ENCODE measurements at regions not wholly inside any gene's neighbourhood (a gene's known extent, or its start where the extent isn't known, plus 50 kb on each side); places are given as distances from the start of the nearest gene placed in this dataset.

GRCh38 chr15:69943637-69944036, 154.1 kb downstream of the TLE3 start:
- TF ChIP-seq EZH2 (optimal IDR thresholded peaks at IDR 0.05; ENCODE audit: low read depth, low read length) (no peak), CTCF (IDR thresholded peaks at IDR 0.05; ENCODE audit: low read length) (no peak), EZH2phosphoT487 (IDR thresholded peaks at IDR 0.05; ENCODE audit: low read length) (no peak)

Measured in MM.1S (cell line).